HCT116 (cell line): ENCODE measurements at regions not wholly inside any gene's neighbourhood (a gene's known extent, or its start where the extent isn't known, plus 50 kb on each side); places are given as distances from the start of the nearest gene placed in this dataset.

Experiments
- ATAC-seq: fragments of 200-7000 bp; cut with Tn5 transposase; 2 replicates; pipeline ENCODE4 v1.9.1; 2020; ENCODE audit warnings: mild to moderate bottlenecking, moderate library complexity
- BruUV-seq: library from RNA; stranded (reverse); fragments of 400-500 nt; replicated peaks from 2 replicates; lab custom pipeline; 2021; lab: Mats Ljungman, UMichigan
- CTCF ChIA-PET: fragments of 300-600 bp; sonication (Branson Sonifier 250); formaldehyde crosslinking; loops from one replicate; lab custom pipeline; 2021; ENCODE audit warnings: antibody characterized with exemption; lab: Charles Lee
- POLR2A ChIA-PET: fragments of 300-600, 350-600 bp; sonication (Branson Sonifier 250); formaldehyde crosslinking; loops from one replicate; lab custom pipeline; 2021; ENCODE audit warnings: antibody characterized with exemption; lab: Charles Lee
- RAD21 ChIA-PET, 2 experiments: fragments of 300-600 bp; sonication (Branson Sonifier 250); formaldehyde crosslinking; loops; one replicate each; lab custom pipeline; 2023; ENCODE audit warnings: low total read pairs in 2 of 2; ENCODE audit not compliant: uncharacterized antibody in 2 of 2, unreplicated experiment in 2 of 2, low non-redundant PET in 1 of 2; lab: Charles Lee
- DNase-seq: peaks from one replicate; pipeline ENCODE4 v3.0.0-alpha.2; 2010; ENCODE audit warnings: low read depth, low spot score
- H2AFZ ChIP-seq: fragments of 200-600 bp; shearing (Covaris generic), sonication (generic); 2 replicates; pipeline ENCODE4 v1.6.1; 2017; ENCODE audit warnings: low read depth, mixed run types, mixed read lengths, antibody characterized with exemption, low read length; ENCODE audit not compliant: poor library complexity, severe bottlenecking
- H3K27ac ChIP-seq: 2 replicates; pipeline ENCODE4 v1.5.1; 2012; ENCODE audit warnings: low read depth, low read length
- H3K27me3 ChIP-seq: fragments of 200-600 bp; sonication (generic); 2 replicates; pipeline ENCODE4 v1.6.1; 2016; ENCODE audit warnings: mixed run types, low read length, mixed read lengths; ENCODE audit not compliant: insufficient read depth
- H3K36me3 ChIP-seq, 2 experiments: fragments of 200-500 bp in 1 of 2; fragments of 200-600 bp in 1 of 2; sonication (Bioruptor generic) in 1 of 2; sonication (generic) in 1 of 2; 2 replicates each; pipeline versions ENCODE4 v1.5.1 to v1.6.1; 2014 to 2016; ENCODE audit warnings: low read length in 2 of 2, inconsistent platforms in 1 of 2, mixed read lengths in 1 of 2, mixed run types in 1 of 2; ENCODE audit not compliant: insufficient read depth in 2 of 2, control insufficient read depth in 1 of 2
- H3K4me1 ChIP-seq, 2 experiments: fragments of 200-600 bp in 1 of 2; sonication (generic) in 1 of 2; 2 replicates each; pipeline versions ENCODE4 v1.5.1 to v1.6.1; 2012 to 2017; ENCODE audit warnings: low read length in 2 of 2, inconsistent platforms in 1 of 2, mild to moderate bottlenecking in 1 of 2, mixed read lengths in 1 of 2, mixed run types in 1 of 2, moderate library complexity in 1 of 2; ENCODE audit not compliant: insufficient read depth in 2 of 2, control insufficient read depth in 1 of 2
- H3K4me2 ChIP-seq: fragments of 200-600 bp; sonication (generic); 2 replicates; pipeline ENCODE4 v1.6.1; 2017; ENCODE audit warnings: mixed run types, low read length, mixed read lengths
- H3K4me3 ChIP-seq, 2 experiments: fragments of 200-600 bp in 1 of 2; sonication (generic) in 1 of 2; replicated peaks in 1 of 2; 2 replicates each; pipeline ENCODE4 v1.5.1; 2011 to 2016; ENCODE audit warnings: low read length in 2 of 2, control low read depth in 1 of 2, low read depth in 1 of 2, mild to moderate bottlenecking in 1 of 2, mixed read lengths in 1 of 2, mixed run types in 1 of 2
- H3K79me2 ChIP-seq: fragments of 200-600 bp; sonication (generic); 2 replicates; pipeline ENCODE4 v1.6.1; 2017; ENCODE audit warnings: mild to moderate bottlenecking, mixed run types, low read length, moderate library complexity, mixed read lengths; ENCODE audit not compliant: insufficient read depth
- H3K9ac ChIP-seq: fragments of 200-600 bp; sonication (generic); 2 replicates; pipeline ENCODE4 v1.6.1; 2016; ENCODE audit warnings: low read length, mixed read lengths
- H3K9me2 ChIP-seq: fragments of 200-600 bp; sonication (generic), shearing (Covaris generic); 2 replicates; pipeline ENCODE4 v1.6.1; 2017; ENCODE audit warnings: mixed run types, mild to moderate bottlenecking, moderate library complexity; ENCODE audit not compliant: insufficient read depth
- H3K9me3 ChIP-seq, 2 experiments: fragments of 200-500 bp in 1 of 2; fragments of 200-600 bp in 1 of 2; sonication (Bioruptor generic) in 1 of 2; sonication (generic) in 1 of 2; 2 replicates each; pipeline ENCODE4 v1.6.1; 2014 to 2017; ENCODE audit warnings: low read length in 2 of 2, mixed read lengths in 2 of 2, inconsistent platforms in 1 of 2, low read depth in 1 of 2, mild to moderate bottlenecking in 1 of 2, mixed run types in 1 of 2, moderate library complexity in 1 of 2; ENCODE audit not compliant: control insufficient read depth in 1 of 2, insufficient read depth in 1 of 2
- H4K20me1 ChIP-seq: fragments of 200-600 bp; sonication (generic), shearing (Covaris generic); 2 replicates; pipeline ENCODE4 v1.6.1; 2017; ENCODE audit warnings: mixed run types, mild to moderate bottlenecking, moderate library complexity; ENCODE audit not compliant: insufficient read depth
- CEBPB ChIP-seq: IDR thresholded peaks from 2 replicates; pipeline ENCODE4 v1.6.1; 2012; ENCODE audit warnings: low read depth
- EZH2 ChIP-seq: fragments of 200-600 bp; sonication (generic); IDR thresholded peaks from 2 replicates; pipeline ENCODE4 v1.6.1; 2017; ENCODE audit warnings: antibody characterized with exemption, mixed run types
- REST ChIP-seq: IDR thresholded peaks from 2 replicates; pipeline ENCODE4 v1.6.1; 2012; ENCODE audit warnings: low read depth
- SP1 ChIP-seq: IDR thresholded peaks from 2 replicates; pipeline ENCODE4 v1.6.1; 2012; ENCODE audit warnings: low read depth
- YY1 ChIP-seq: IDR thresholded peaks from 2 replicates; pipeline ENCODE4 v1.6.1; 2011; ENCODE audit warnings: low read length, low read depth, moderate library complexity, mild to moderate bottlenecking; ENCODE audit not compliant: insufficient replicate concordance; ENCODE audit errors: extremely low read depth
- ZFX ChIP-seq: fragments of 450-650 bp; IDR thresholded peaks from 2 replicates; pipeline ENCODE4 v1.6.1; 2017
- intact Hi-C: fragments of 100-400 bp; cut with micrococcal nuclease; formaldehyde crosslinking; loops from 2 replicates; pipeline ENCODE4 v1.10.0; 2022
- TF ChIP-seq, protein P1 (sequence below): IDR thresholded peaks from 2 replicates; pipeline ENCODE4 v1.6.1; 2012

DNA sequence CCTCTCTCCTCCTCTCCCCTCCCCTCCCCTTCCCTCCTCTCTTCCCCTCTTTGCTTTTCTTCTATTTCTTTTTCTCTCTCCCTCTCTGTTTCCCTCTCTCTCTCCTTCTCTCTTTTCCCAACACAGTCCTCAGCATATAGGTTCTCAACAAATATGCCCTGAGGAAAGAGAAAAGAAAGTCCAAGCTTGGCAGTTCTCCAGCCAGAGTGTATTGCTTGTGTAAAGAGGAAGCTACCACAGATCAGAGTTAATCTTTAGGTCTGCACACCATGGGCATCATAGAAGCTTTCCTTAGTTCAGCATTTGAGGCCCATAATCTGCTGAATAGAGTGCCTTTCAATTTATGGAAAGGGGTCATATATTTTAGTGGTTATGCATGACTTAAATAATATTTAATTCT, 382.8 kb upstream of the WWC1 start:
- BruUV-seq: no TSS peak
- ChIA-PET POLR2A (no interaction called here), CTCF (no interaction called here), RAD21 (no interaction called here)
- Histone ChIP-seq H3K36me3 (no peaks in the 10 kb centered on the region), H3K4me2 (no peak overlapping the region), H4K20me1 (no peaks in the 10 kb centered on the region), H3K4me3 (no peak overlapping the region), H3K27ac (no peak overlapping the region), H3K4me1 (no peaks in the 10 kb centered on the region), H3K9ac (no peak overlapping the region), H3K9me2 (no peaks in the 10 kb centered on the region), H3K27me3 (peaks cover 8% of the 10 kb centered on the region), H3K9me3 (no peaks in the 10 kb centered on the region), H3K79me2 (no peaks in the 10 kb centered on the region), H2AFZ (no peak overlapping the region)
- ATAC-seq: no peak
- TF ChIP-seq ZFX: no peak
- TF ChIP-seq SP1: no peak
- TF ChIP-seq YY1: no peak
- TF ChIP-seq REST: no peak
- TF ChIP-seq EZH2: no peak
- TF ChIP-seq, protein P1, sequence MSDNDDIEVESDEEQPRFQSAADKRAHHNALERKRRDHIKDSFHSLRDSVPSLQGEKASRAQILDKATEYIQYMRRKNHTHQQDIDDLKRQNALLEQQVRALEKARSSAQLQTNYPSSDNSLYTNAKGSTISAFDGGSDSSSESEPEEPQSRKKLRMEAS: no peak
- TF ChIP-seq CEBPB: no peak
- intact Hi-C loops: no loop called here
- DNase-seq: no peak
